Endothelial cell of umbilical vein (primary cell): ENCODE measurements at regions not wholly inside any gene's neighbourhood (a gene's known extent, or its start where the extent isn't known, plus 50 kb on each side); places are given as distances from the start of the nearest gene placed in this dataset.

Experiments
- BruUV-seq: library from RNA; stranded (reverse); fragments of 400-500 nt; replicated peaks from 2 replicates; lab custom pipeline; 2021; lab: Mats Ljungman, UMichigan
- CTCF ChIA-PET: fragments of 300-600, 350-600 bp; sonication (Branson Sonifier 250); formaldehyde crosslinking; loops from one replicate; lab custom pipeline; 2021; ENCODE audit warnings: antibody characterized with exemption, inconsistent platforms; lab: Charles Lee
- POLR2A ChIA-PET: fragments of 300-600, 350-600 bp; sonication (Branson Sonifier 250); formaldehyde crosslinking; loops from one replicate; lab custom pipeline; 2021; ENCODE audit warnings: antibody characterized with exemption, inconsistent platforms; lab: Charles Lee
- DNase-seq: peaks from one replicate; pipeline ENCODE4 v3.0.0-alpha.2; 2011; ENCODE audit warnings: low read depth, low spot score
- FAIRE-seq: peaks from 2 replicates; lab custom pipeline; 2011; peaks lifted over from hg19 to GRCh38; lab: Jason Lieb, UNC
- H2AFZ ChIP-seq: 2 replicates; pipeline ENCODE4 v1.6.0; 2012; ENCODE audit warnings: low read depth, low read length, control low read depth, inconsistent platforms
- H3K27ac ChIP-seq: 2 replicates; pipeline ENCODE4 v1.5.1; 2011; ENCODE audit warnings: low read depth, mild to moderate bottlenecking, control low read depth, low read length, moderate library complexity; ENCODE audit not compliant: insufficient read depth
- H3K27me3 ChIP-seq, 2 experiments: 2 replicates each; pipeline versions ENCODE4 v1.6.0 to v1.6.1; 2011; ENCODE audit warnings: low read length in 2 of 2, mixed read lengths in 1 of 2; ENCODE audit not compliant: control insufficient read depth in 2 of 2, insufficient read depth in 2 of 2
- H3K36me3 ChIP-seq, 2 experiments: 2 replicates in 1 of 2; 3 replicates in 1 of 2; pipeline ENCODE4 v1.5.1; 2011; ENCODE audit warnings: low read length in 2 of 2, mild to moderate bottlenecking in 1 of 2, moderate library complexity in 1 of 2; ENCODE audit not compliant: control insufficient read depth in 2 of 2, insufficient read depth in 2 of 2; ENCODE audit errors: extremely low read depth in 1 of 2
- H3K4me1 ChIP-seq: 3 replicates; pipeline ENCODE4 v1.5.1; 2011; ENCODE audit warnings: mild to moderate bottlenecking, low read length; ENCODE audit not compliant: control insufficient read depth, insufficient read depth; ENCODE audit errors: extremely low read depth
- H3K4me2 ChIP-seq: 2 replicates; pipeline ENCODE4 v1.6.1; 2011; ENCODE audit warnings: low read length, control low read depth, mixed read lengths; ENCODE audit not compliant: insufficient read depth
- H3K4me3 ChIP-seq, 3 experiments: fragments of 200-600 bp in 1 of 3; sonication (generic), shearing (Covaris generic) in 1 of 3; replicated peaks in 1 of 3; 2 replicates each; pipeline ENCODE4 v1.5.1; 2011 to 2016; ENCODE audit warnings: control low read depth in 3 of 3, low read length in 3 of 3, mild to moderate bottlenecking in 2 of 3, inconsistent platforms in 1 of 3, low read depth in 1 of 3, moderate library complexity in 1 of 3; ENCODE audit not compliant: insufficient read depth in 1 of 3
- H3K79me2 ChIP-seq: 2 replicates; pipeline ENCODE4 v1.6.0; 2012; ENCODE audit warnings: low read length, inconsistent platforms; ENCODE audit not compliant: control insufficient read depth, insufficient read depth
- H3K9ac ChIP-seq: replicated peaks from 2 replicates; pipeline ENCODE3; 2011; ENCODE audit warnings: low read length, control low read depth; ENCODE audit not compliant: insufficient read depth; ENCODE audit errors: extremely low read depth
- H3K9me1 ChIP-seq: replicated peaks from 3 replicates; pipeline ENCODE4 v1.6.0; 2011; ENCODE audit warnings: mild to moderate bottlenecking, low read length; ENCODE audit not compliant: control insufficient read depth, insufficient read depth; ENCODE audit errors: extremely low read depth
- H3K9me3 ChIP-seq: replicated peaks from 2 replicates; pipeline ENCODE4 v1.5.1; 2012; ENCODE audit warnings: low read length, inconsistent platforms; ENCODE audit not compliant: control insufficient read depth, insufficient read depth
- H4K20me1 ChIP-seq: replicated peaks from 2 replicates; pipeline ENCODE3; 2011; ENCODE audit warnings: mild to moderate bottlenecking, low read length; ENCODE audit not compliant: control insufficient read depth, insufficient read depth; ENCODE audit errors: extremely low read depth
- EZH2 ChIP-seq: IDR thresholded peaks from 2 replicates; pipeline ENCODE4 v1.6.1; 2012; ENCODE audit warnings: borderline replicate concordance, low read depth, mild to moderate bottlenecking, moderate library complexity, low read length, inconsistent platforms; ENCODE audit not compliant: severe bottlenecking
- FOS ChIP-seq: IDR thresholded peaks from 2 replicates; pipeline ENCODE4 v1.6.1; 2011; ENCODE audit warnings: mild to moderate bottlenecking, low read length, moderate library complexity, borderline replicate concordance; ENCODE audit not compliant: insufficient read depth
- GATA2 ChIP-seq: IDR thresholded peaks from 2 replicates; pipeline ENCODE4 v1.7.0; 2011; ENCODE audit warnings: low read depth, mild to moderate bottlenecking, moderate library complexity, mixed read lengths, low read length; ENCODE audit not compliant: insufficient read length, insufficient read depth
- JUN ChIP-seq: IDR thresholded peaks from 2 replicates; pipeline ENCODE4 v1.6.1; 2011; ENCODE audit warnings: borderline replicate concordance, low read depth; ENCODE audit not compliant: insufficient read length, insufficient read depth
- MYC ChIP-seq: IDR thresholded peaks from one replicate; pipeline ENCODE4 v1.6.1; 2011; ENCODE audit warnings: mild to moderate bottlenecking, low read depth, low read length
- POLR2A ChIP-seq: IDR thresholded peaks from 2 replicates; pipeline ENCODE4 v1.6.1; 2012; ENCODE audit warnings: low read depth, mild to moderate bottlenecking, control low read depth, low read length
- POLR2AphosphoS5 ChIP-seq: IDR thresholded peaks from 2 replicates; pipeline ENCODE4 v1.6.1; 2012; ENCODE audit warnings: low read depth, mild to moderate bottlenecking, control low read depth, low read length, moderate library complexity; ENCODE audit not compliant: insufficient read depth
- dilution Hi-C: fragments of 300-500 bp; cut with MboI; formaldehyde crosslinking; loops from one replicate; pipeline ENCODE4 v1.15.0; 2019; ENCODE audit warnings: low sequenced_read_pairs; ENCODE audit not compliant: extremely low pct_ligation_motif_present
- intact Hi-C: fragments of 100-400 bp; cut with micrococcal nuclease; formaldehyde crosslinking; loops from one replicate; pipeline ENCODE4 v1.10.0; 2022
- TF ChIP-seq, protein P1 (sequence below), 2 donors: IDR thresholded peaks; 1 replicate in 1 of 2; 2 replicates in 1 of 2; pipeline ENCODE4 v1.5.1; 2011; ENCODE audit warnings: low read length in 2 of 2, mild to moderate bottlenecking in 2 of 2, moderate library complexity in 2 of 2, control low read depth in 1 of 2, inconsistent platforms in 1 of 2, low read depth in 1 of 2; ENCODE audit not compliant: insufficient read depth in 1 of 2; ENCODE audit errors: extremely low read depth in 1 of 2
- TF ChIP-seq, protein P2 (sequence below): IDR thresholded peaks from 2 replicates; pipeline ENCODE4 v1.6.1; 2011; ENCODE audit not compliant: insufficient read depth, insufficient read length

DNA sequence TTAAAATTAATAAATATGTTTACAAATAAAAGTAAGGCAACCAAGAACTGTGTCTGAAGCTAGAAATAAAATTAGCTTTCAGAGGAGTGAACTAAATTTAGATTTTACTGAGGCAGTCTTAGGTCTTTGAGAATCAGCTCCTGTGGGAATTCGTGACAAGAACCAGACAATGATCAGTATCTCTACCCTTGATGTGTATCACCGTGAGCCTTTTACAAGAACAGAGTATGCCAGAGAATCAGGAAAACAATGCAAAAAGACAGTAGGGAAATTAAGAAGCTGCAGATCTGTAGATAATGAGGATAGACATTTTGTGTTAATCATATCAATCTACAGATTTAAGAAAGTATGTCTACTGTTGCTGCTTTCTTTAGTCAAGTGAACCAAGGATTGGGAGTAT is 351.0 kb downstream of the COL11A1 start:
- ChIA-PET POLR2A (no interaction called here), CTCF (no interaction called here)
- no peak overlapping the region for H3K4me3 ChIP-seq
- no peaks in the 10 kb centered on the region for H4K20me1 ChIP-seq
- DNase-seq (no peak), FAIRE-seq (no peak)
- H3K27me3 ChIP-seq: no peaks in the 10 kb centered on the region
- BruUV-seq: no TSS peak
- no peak overlapping the region for H2AFZ ChIP-seq
- H3K36me3 ChIP-seq: no peaks in the 10 kb centered on the region
- H3K9me1 ChIP-seq: no peaks in the 10 kb centered on the region
- TF ChIP-seq EZH2: no peak
- no peak for TF ChIP-seq FOS
- no peak for TF ChIP-seq POLR2A
- TF ChIP-seq, protein P1, sequence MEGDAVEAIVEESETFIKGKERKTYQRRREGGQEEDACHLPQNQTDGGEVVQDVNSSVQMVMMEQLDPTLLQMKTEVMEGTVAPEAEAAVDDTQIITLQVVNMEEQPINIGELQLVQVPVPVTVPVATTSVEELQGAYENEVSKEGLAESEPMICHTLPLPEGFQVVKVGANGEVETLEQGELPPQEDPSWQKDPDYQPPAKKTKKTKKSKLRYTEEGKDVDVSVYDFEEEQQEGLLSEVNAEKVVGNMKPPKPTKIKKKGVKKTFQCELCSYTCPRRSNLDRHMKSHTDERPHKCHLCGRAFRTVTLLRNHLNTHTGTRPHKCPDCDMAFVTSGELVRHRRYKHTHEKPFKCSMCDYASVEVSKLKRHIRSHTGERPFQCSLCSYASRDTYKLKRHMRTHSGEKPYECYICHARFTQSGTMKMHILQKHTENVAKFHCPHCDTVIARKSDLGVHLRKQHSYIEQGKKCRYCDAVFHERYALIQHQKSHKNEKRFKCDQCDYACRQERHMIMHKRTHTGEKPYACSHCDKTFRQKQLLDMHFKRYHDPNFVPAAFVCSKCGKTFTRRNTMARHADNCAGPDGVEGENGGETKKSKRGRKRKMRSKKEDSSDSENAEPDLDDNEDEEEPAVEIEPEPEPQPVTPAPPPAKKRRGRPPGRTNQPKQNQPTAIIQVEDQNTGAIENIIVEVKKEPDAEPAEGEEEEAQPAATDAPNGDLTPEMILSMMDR (IDR thresholded peaks at IDR 0.05; ENCODE audit: extremely low read depth in 1 of 2, insufficient read depth in 1 of 2, low read depth in 1 of 2, low read length in 2 of 2): no peak
- TF ChIP-seq POLR2AphosphoS5: no peak
- TF ChIP-seq GATA2: no peak
- TF ChIP-seq, protein P2, sequence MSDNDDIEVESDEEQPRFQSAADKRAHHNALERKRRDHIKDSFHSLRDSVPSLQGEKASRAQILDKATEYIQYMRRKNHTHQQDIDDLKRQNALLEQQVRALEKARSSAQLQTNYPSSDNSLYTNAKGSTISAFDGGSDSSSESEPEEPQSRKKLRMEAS: no peak
- TF ChIP-seq JUN: no peak
- no peak for TF ChIP-seq MYC
- no peak overlapping the region for H3K4me2 ChIP-seq
- no peak overlapping the region for H3K27ac ChIP-seq
- no peaks in the 10 kb centered on the region for H3K4me1 ChIP-seq
- no peaks in the 10 kb centered on the region for H3K79me2 ChIP-seq
- no peaks in the 10 kb centered on the region for H3K9me3 ChIP-seq
- intact Hi-C loops (no loop called here), dilution Hi-C loops (no loop called here)
- H3K9ac ChIP-seq: no peak overlapping the region
